GM19372 (cell line): ENCODE measurements at regions not wholly inside any gene's neighbourhood (a gene's known extent, or its start where the extent isn't known, plus 50 kb on each side); places are given as distances from the start of the nearest gene placed in this dataset.

Experiments
- ATAC-seq: cut with Tn5 transposase; IDR thresholded peaks from one replicate; pipeline ENCODE4 v1.9.1; 2021; ENCODE audit warnings: mild to moderate bottlenecking, low read depth, moderate library complexity; ENCODE audit not compliant: unreplicated experiment

DNA sequence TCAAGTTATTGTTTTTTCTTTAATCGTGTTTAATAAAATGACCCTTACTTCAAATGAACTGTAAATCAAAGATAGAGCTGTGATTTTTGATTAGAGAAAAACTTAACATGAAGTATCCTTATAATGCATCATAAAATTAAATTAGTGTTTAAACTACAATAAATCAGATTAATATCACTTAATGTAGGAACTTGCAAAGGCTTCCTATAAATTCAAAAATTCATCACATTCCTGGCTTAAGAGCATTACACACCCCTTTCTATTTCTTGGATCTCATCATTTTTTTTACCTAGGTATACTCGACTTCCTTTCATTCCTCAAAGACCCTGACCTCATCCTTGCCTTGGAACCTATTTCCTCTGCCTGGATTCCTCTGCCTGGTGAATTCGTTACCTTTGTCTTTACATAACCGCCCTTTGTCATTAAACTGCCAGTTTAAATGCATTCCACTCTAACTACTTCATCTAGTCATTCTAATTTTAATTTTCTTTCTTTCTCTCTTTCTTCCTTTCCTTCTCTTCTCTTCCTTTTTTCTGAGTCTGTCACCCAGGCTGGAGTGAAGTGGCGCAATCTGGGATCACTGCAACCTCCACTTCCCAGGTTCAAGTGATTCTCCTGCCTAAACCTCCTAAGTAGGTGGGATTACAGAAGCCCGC lies 1244.5 kb downstream of the OTOL1 start:
- ATAC-seq, result no peak

DNA sequence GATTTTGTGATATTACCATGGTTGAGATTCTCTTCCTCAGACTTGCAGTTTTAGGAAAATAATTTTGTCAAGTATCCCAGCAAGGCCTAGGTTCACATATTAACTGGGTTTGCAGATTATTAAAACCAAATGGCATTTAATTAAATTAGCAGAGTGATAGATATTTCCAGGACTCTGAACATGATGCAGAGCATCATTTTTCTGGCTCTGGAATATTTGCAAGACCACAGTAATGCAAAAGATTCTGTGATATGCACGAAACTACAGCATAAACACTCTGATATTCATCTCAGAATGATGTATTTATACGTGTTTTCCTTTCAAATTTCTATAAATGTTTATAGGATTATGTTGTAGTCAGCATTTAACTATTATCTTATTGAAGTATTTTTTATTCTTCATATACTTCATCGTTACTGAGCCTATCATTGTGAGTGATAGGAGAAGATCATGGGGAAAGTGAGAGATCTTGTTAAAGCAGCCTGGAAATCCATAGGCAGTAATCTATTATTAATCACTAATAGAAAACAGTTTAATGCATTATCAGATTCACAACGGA lies 1245.6 kb downstream of the OTOL1 start:
- no peak for ATAC-seq

DNA sequence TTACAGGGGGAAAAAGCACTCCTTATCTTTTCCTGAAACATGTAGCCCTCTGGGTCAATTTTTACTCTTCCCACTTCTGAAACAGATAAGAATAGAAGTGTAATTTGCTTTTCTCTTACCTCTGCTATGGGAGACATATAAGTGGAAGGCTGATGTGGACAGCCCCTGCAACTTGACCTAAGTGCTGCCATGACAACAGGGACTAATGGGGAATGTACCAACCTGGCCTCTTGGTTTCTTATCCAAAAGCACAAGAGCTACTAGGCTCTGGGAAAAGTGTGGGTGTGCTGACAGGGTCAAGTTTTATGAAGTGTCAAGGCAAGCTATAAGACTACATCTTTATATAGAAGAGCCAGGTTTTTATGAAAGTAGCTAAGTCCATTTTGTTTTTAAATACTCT lies 1246.5 kb downstream of the OTOL1 start:
- ATAC-seq, result no peak

DNA sequence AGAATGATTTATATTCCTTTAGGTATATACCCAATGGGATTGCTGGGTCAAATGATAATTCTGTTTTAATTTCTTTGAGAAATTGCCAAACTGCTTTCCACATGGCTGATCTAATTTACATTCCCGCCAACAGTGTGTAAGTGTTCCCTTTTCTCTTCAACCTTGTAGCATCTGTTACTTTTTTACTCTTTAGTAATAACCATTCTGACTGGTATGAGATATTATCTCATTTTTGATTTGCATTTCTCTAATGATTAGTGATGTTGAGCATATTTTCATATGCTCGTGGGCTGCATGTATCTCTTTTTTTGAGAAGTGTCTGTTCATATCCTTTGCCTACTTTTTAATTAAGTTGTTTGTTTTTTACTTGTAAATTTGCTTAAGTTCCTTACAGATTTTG lies 1264.2 kb downstream of the OTOL1 start:
- ATAC-seq, result no peak

DNA sequence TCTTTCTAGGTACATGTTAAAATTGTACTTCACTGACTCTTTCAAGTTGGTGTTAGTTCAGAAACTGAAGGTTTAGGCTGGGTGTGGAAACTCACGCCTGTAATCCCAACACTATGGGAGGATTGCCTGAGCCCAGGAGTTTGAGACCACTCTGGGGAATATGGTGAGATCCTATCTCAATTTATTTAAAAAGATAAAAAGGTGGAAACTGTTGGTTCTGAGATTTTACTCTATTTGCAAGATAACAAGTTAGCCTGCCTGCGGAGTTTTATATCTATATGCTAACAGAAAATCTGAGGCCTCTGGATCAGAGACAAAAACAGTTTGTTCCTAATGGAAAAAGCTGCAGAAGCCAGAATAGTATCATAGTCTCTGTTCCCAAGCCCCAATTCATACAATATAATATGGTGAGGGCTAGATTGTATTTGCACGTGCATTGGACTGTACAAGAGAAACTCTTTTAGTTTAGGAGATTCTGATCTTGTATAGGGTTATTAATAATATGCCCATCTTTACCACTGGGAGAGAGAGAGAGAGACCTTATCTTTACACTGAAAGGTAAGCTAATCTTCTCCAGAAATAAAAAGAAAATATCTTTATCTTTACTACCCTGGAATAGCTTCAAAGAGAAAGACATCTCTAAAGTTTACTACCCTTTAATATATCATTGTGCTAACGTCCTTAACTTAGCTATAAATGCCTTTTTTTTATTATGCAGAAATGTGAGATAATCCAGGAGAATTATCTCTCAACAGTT lies 1267.6 kb downstream of the OTOL1 start:
- ATAC-seq, result no peak

DNA sequence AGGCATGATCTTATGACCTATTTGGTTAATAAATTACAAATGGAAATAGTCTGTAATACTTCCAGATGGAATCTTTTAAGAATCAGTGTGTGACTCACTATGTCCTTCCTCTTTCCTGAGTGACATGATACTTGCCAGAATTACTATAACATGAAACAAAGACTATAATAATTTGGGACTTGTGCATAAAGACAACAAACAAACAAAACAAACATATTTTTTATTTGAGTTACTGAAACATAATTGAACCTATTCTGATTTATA lies 1268.1 kb downstream of the OTOL1 start:
- no peak for ATAC-seq

DNA sequence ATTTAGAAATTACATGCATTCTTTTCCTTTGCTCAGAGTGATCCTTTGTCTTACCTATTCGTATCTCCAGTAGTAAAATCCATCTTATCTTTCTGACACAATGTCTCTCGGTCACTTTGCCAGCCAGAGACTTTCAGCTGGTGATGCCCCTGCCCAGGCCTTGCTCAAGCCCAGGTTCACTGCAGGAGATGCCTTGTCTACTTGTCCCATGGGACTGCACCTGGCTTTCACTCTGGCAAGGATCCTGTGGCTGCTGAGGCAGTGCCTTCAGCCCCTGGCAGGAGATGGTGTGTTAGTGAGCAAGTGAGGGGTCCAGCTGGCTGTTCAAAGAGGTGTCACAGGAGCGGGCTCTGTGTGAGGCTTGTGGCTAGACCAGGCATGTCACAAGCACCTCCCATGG lies 1268.9 kb downstream of the OTOL1 start:
- ATAC-seq, result no peak

DNA sequence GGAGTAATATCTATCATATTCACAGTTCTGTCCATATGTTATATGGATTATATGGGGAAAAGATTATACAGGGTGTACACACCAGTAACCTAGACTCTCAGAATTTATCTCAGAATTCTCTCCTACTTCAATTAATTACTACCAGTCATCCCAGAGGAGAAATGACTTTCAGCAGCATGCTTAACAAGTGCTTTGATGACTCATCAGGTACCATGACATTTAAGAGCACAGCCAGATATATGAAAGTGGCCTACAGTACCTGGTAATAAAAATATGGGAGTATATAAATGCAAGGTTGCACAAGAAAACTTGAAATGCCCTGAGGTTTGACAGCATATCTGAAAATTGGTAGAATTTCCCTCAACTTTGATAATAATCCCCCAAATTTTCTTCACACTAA lies 1273.0 kb downstream of the OTOL1 start:
- no peak for ATAC-seq

DNA sequence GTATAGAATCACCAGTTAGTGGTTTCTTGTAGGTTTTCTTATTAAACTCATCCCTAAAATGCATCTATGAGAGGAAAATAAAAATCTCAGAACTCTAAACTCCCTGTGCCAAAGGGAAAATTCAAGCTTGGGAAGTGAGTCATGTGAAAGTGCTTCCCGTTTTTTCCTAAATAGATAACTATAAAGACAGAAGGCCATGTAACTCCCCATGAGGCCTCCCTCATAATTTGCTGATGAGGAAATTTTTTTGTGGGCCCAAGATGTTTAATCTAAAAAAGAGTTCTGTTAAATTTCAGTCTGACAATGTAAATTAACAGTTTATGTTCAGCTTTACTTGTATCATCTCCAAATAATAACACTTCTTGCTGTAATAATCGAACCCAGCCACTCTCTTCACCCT lies 1273.9 kb downstream of the OTOL1 start:
- no peak for ATAC-seq

DNA sequence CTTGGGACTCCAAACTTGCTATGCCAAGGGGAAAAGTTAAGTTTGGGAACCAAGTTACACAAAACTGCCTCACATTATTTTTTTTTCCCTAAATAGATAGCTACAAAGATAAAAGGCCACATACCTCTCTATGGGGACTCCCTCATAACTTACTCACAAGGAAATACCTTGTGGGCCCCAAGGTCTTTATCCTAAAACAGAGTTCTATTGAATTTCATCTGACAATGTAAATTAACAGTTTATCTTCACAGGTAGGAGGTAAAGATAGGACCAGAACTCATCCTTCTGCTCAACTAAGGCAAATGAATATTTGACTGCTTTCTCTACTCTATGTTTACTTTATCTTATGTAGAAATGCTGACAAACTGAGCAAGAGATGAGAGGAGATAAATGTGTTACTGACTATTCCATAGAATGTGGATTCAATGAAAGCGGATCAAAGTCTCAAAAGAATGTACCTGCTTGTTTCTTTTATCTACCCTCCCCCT lies 1278.0 kb downstream of the OTOL1 start:
- ATAC-seq, result no peak

DNA sequence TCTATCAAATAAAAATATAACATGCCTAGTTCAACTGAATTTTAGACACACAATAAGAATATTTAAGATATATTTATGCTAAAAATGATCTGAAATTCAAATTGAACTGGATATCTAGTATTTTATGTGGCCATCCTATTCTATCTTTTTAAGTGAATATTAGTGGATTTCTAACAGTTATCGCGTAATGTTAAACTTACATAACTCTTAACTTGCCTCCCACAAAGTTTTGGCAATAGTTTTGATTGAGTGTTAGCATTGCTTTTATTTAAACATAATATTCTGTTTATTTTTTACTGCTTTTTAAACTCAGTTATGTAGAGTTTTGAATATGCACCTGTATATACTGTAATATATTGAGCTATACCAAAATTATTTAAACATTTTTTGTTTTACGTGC lies 1279.5 kb downstream of the OTOL1 start:
- ATAC-seq, result no peak

DNA sequence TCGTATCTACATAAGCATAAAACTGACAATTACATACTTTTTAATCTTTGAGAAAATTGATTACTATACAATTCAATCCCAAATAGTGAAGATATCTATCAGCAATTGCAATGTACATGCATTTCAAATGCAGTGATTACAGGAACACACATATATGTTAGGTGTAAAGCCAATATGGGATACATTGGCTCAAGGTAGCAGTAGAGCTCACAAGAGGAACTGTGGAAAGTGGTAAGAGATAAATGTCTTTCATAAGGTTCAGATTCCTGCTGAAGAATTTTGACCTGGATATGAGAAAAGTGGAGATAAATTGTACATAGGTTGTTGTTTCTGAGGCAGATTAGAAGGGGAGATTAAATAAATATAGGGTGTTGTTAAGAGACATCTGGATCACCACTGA lies 1280.5 kb downstream of the OTOL1 start:
- no peak for ATAC-seq

DNA sequence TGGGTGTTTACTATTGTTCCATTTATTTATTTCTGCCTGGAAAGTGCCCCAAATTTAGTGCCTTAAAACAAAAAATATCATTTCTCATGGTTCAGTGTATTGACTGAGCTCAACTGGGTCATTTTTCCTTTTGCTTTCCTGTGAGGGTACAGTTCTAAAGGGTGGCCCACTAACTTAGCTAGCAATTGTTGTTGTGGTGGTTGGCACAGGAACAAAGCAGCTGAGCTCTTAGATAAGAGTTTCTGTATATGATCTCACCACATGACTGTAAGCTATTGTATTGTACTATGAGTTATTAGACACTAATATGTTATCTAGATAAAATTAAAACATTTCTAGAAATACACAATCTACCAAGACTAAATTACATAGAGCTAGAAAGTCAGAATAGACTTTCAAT lies 1283.7 kb downstream of the OTOL1 start:
- ATAC-seq, result no peak

DNA sequence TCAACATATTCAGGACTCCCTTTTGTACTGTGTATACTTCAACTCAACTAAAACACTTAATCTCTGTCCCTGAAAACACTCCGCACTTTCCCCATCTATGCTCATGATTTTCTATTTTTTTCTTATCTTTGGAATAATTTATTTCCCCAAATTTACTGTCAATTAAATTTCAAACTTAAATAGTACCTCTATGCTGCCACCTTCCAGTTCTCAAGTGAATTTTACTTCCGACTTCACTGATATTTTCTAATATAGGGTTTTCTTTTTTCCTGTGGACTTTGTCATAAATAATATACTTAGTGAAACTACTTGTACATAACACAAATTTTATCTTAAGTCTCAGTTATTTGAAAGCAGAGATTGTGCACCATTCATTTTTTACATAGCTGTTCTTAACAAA lies 1303.3 kb downstream of the OTOL1 start:
- no peak for ATAC-seq

DNA sequence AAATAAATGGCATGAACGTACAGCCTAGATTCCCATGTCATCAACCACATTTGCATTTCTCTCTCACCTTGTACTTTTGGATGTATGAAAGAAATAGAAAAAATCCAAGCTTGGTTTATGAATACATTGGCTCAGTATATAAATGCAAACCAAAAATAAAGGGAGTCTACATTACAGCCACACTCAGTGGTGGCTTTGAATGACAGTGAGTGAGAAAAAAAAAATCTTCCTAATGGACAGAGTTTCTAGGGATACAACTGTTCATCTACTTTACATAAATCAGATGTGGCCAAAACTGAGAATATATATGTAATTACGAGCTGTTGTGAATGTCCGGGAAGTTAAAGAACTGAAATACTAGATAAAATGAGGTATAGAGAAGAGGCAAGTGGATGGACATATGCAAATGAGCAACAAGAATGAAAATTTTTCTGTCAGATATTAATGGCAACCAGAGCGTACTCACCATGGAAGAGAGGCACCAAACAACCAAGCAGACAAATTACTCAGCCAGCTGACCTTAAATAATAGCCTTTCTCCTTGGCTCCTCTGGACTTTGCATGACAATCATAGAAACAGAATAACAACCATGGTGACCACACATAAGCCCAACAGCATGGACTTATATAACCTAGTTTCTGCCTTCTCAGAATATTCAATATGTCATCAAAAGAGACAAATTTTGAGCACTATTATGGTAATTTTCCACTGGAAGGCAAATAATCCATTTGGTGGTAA lies 1305.8 kb downstream of the OTOL1 start:
- ATAC-seq, result no peak

DNA sequence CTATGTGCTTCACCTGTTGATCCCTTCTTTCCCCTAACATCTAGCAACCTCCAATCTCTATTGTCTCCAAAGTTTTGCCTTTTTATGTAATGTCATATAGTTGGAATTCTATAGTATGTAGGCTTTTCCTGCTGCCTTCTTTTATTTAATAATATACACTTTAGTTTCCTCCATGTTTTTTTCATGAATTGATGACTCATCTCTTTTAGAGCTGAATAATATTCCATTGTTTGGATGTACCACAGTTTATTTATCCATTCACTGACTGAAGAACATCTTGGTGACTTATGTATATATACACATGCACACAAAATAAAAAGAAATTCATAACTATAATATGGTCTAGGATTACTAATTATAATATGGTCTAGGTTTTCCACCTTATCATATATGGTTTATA lies 1314.2 kb downstream of the OTOL1 start:
- no peak for ATAC-seq

DNA sequence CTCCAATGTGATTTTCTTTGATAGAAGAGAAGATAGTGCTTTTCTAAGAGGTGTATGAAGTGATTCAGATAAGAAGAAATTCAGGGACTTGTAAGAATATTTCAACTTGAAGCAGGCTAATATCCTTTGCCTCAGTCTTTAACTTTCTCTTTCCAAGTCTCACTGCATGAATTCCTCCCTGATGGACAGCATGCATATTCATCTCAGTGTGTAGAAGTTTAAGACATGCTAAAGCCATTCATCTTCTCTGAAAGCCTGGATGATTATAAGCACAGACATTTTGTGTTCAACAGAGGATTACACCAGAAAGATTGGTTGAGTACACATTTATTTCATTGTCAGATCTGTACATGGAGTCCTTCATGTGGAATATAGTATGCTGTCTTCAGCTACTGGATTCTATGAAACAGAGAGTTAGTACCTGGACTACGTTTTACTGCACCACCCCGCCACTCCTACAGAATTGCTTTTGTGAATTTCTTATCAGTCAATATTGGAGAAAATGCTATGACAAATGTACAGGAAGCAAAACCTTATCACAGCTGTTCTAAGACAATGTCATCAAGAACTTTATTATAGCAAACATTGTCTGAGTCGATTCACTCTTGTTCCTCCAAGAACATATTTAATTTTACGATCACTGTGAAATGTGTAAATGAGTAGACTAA lies 1346.1 kb downstream of the OTOL1 start:
- ATAC-seq, result no peak

DNA sequence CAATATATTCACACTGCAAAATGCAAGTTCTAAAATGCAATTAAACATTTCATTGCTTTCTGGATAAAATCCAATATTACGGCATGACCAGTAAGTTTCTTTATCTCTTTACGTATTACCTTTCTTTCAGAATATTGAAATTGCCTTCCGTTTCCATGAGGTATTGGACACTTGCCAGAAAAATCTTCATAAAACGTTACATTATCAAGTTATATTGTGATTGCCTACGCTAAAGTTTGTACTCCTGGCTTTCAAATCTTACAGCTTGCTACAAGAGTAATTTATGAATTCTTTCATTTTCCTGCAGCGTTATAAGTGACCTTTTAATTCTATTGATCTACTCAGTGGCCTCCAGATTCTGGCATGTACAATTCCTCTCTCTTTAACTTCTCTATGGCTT lies 1349.3 kb downstream of the OTOL1 start:
- ATAC-seq, result no peak

DNA sequence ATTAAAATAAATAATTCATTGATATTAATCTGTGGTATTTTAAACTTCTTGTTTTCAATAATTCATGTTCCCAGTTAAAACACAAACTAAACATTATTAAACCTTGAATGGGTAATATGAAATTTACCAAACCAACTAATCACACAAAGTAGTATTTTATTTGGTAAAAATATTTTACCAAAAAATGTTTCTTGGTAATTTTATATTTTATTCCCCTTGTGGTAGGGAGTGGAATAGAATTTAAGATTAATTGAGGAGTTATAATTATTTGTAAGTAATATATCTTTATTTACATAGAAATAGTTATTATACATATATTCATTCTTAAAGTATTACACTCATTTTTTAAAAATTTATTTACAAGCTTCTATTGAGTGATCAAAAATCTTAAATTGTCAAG lies 1350.9 kb downstream of the OTOL1 start:
- no peak for ATAC-seq

DNA sequence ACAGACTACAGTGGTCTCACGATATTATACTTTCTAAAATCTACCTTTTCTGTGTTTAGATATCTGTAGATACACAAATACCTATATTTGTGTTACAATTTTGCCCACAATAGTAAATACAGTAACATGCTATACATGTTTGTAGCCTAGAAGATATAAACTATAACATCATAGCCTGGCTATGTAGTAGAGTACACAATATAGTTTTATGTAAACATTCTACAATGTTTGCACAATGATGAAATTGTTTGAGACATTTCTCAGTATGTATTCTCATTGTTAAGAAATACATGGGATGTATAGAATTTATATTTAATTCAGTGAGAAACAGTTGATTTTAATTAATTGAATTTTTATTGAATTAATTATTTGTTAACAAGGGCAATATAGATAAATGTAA lies 1367.0 kb downstream of the OTOL1 start:
- ATAC-seq, result no peak

DNA sequence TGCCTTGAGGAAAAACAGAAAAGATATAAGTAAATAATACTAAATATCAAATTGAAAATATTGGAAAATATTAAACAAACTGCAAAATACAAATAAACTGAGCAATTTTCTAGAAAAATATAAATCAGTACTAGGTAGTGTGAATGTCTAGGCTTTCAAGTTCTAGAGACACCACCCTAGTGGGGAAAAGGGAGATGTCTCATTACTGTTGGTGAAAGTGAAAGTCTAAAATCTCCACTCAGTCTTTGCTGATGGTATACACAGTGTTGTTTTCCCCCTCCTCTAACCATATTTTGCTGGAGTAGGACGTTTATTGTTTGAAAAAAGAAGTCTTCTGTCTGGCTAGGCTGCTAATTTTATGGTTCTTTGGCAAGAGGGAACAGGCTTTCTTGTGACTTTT lies 1368.9 kb downstream of the OTOL1 start:
- no peak for ATAC-seq
